HCT116 (cell line): ENCODE measurements at regions not wholly inside any gene's neighbourhood (a gene's known extent, or its start where the extent isn't known, plus 50 kb on each side); places are given as distances from the start of the nearest gene placed in this dataset.

Source experiments
- ATAC-seq: fragments of 200-7000 bp; cut with Tn5 transposase; 2 replicates; pipeline ENCODE4 v1.9.1; 2020; ENCODE audit warnings: mild to moderate bottlenecking, moderate library complexity
- BruUV-seq: library from RNA; stranded (reverse); fragments of 400-500 nt; replicated peaks from 2 replicates; lab custom pipeline; 2021; lab: Mats Ljungman, UMichigan
- CTCF ChIA-PET: fragments of 300-600 bp; sonication (Branson Sonifier 250); formaldehyde crosslinking; loops from one replicate; lab custom pipeline; 2021; ENCODE audit warnings: antibody characterized with exemption; lab: Charles Lee
- POLR2A ChIA-PET: fragments of 300-600, 350-600 bp; sonication (Branson Sonifier 250); formaldehyde crosslinking; loops from one replicate; lab custom pipeline; 2021; ENCODE audit warnings: antibody characterized with exemption; lab: Charles Lee
- RAD21 ChIA-PET, 2 experiments: fragments of 300-600 bp; sonication (Branson Sonifier 250); formaldehyde crosslinking; loops; one replicate each; lab custom pipeline; 2023; ENCODE audit warnings: low total read pairs in 2 of 2; ENCODE audit not compliant: uncharacterized antibody in 2 of 2, unreplicated experiment in 2 of 2, low non-redundant PET in 1 of 2; lab: Charles Lee
- DNase-seq: peaks from one replicate; pipeline ENCODE4 v3.0.0-alpha.2; 2010; ENCODE audit warnings: low read depth, low spot score
- H2AFZ ChIP-seq: fragments of 200-600 bp; shearing (Covaris generic), sonication (generic); 2 replicates; pipeline ENCODE4 v1.6.1; 2017; ENCODE audit warnings: low read depth, mixed run types, mixed read lengths, antibody characterized with exemption, low read length; ENCODE audit not compliant: poor library complexity, severe bottlenecking
- H3K27ac ChIP-seq: 2 replicates; pipeline ENCODE4 v1.5.1; 2012; ENCODE audit warnings: low read depth, low read length
- H3K27me3 ChIP-seq: fragments of 200-600 bp; sonication (generic); 2 replicates; pipeline ENCODE4 v1.6.1; 2016; ENCODE audit warnings: mixed run types, low read length, mixed read lengths; ENCODE audit not compliant: insufficient read depth
- H3K36me3 ChIP-seq, 2 experiments: fragments of 200-500 bp in 1 of 2; fragments of 200-600 bp in 1 of 2; sonication (Bioruptor generic) in 1 of 2; sonication (generic) in 1 of 2; 2 replicates each; pipeline versions ENCODE4 v1.5.1 to v1.6.1; 2014 to 2016; ENCODE audit warnings: low read length in 2 of 2, inconsistent platforms in 1 of 2, mixed read lengths in 1 of 2, mixed run types in 1 of 2; ENCODE audit not compliant: insufficient read depth in 2 of 2, control insufficient read depth in 1 of 2
- H3K4me1 ChIP-seq, 2 experiments: fragments of 200-600 bp in 1 of 2; sonication (generic) in 1 of 2; 2 replicates each; pipeline versions ENCODE4 v1.5.1 to v1.6.1; 2012 to 2017; ENCODE audit warnings: low read length in 2 of 2, inconsistent platforms in 1 of 2, mild to moderate bottlenecking in 1 of 2, mixed read lengths in 1 of 2, mixed run types in 1 of 2, moderate library complexity in 1 of 2; ENCODE audit not compliant: insufficient read depth in 2 of 2, control insufficient read depth in 1 of 2
- H3K4me2 ChIP-seq: fragments of 200-600 bp; sonication (generic); 2 replicates; pipeline ENCODE4 v1.6.1; 2017; ENCODE audit warnings: mixed run types, low read length, mixed read lengths
- H3K4me3 ChIP-seq, 2 experiments: fragments of 200-600 bp in 1 of 2; sonication (generic) in 1 of 2; replicated peaks in 1 of 2; 2 replicates each; pipeline ENCODE4 v1.5.1; 2011 to 2016; ENCODE audit warnings: low read length in 2 of 2, control low read depth in 1 of 2, low read depth in 1 of 2, mild to moderate bottlenecking in 1 of 2, mixed read lengths in 1 of 2, mixed run types in 1 of 2
- H3K79me2 ChIP-seq: fragments of 200-600 bp; sonication (generic); 2 replicates; pipeline ENCODE4 v1.6.1; 2017; ENCODE audit warnings: mild to moderate bottlenecking, mixed run types, low read length, moderate library complexity, mixed read lengths; ENCODE audit not compliant: insufficient read depth
- H3K9ac ChIP-seq: fragments of 200-600 bp; sonication (generic); 2 replicates; pipeline ENCODE4 v1.6.1; 2016; ENCODE audit warnings: low read length, mixed read lengths
- H3K9me2 ChIP-seq: fragments of 200-600 bp; sonication (generic), shearing (Covaris generic); 2 replicates; pipeline ENCODE4 v1.6.1; 2017; ENCODE audit warnings: mixed run types, mild to moderate bottlenecking, moderate library complexity; ENCODE audit not compliant: insufficient read depth
- H3K9me3 ChIP-seq, 2 experiments: fragments of 200-500 bp in 1 of 2; fragments of 200-600 bp in 1 of 2; sonication (Bioruptor generic) in 1 of 2; sonication (generic) in 1 of 2; 2 replicates each; pipeline ENCODE4 v1.6.1; 2014 to 2017; ENCODE audit warnings: low read length in 2 of 2, mixed read lengths in 2 of 2, inconsistent platforms in 1 of 2, low read depth in 1 of 2, mild to moderate bottlenecking in 1 of 2, mixed run types in 1 of 2, moderate library complexity in 1 of 2; ENCODE audit not compliant: control insufficient read depth in 1 of 2, insufficient read depth in 1 of 2
- H4K20me1 ChIP-seq: fragments of 200-600 bp; sonication (generic), shearing (Covaris generic); 2 replicates; pipeline ENCODE4 v1.6.1; 2017; ENCODE audit warnings: mixed run types, mild to moderate bottlenecking, moderate library complexity; ENCODE audit not compliant: insufficient read depth
- CBX3 ChIP-seq: IDR thresholded peaks from 2 replicates; pipeline ENCODE4 v1.6.1; 2012; ENCODE audit warnings: low read depth
- EGR1 ChIP-seq: IDR thresholded peaks from 2 replicates; pipeline ENCODE4 v1.6.1; 2012; ENCODE audit warnings: low read depth
- EZH2 ChIP-seq: fragments of 200-600 bp; sonication (generic); IDR thresholded peaks from 2 replicates; pipeline ENCODE4 v1.6.1; 2017; ENCODE audit warnings: antibody characterized with exemption, mixed run types
- EZH2phosphoT487 ChIP-seq: fragments of 200-600 bp; IDR thresholded peaks from 2 replicates; pipeline ENCODE4 v1.6.1; 2018; ENCODE audit warnings: antibody characterized with exemption, borderline replicate concordance
- FOSL1 ChIP-seq: IDR thresholded peaks from 2 replicates; pipeline ENCODE4 v1.6.1; 2012; ENCODE audit warnings: low read depth
- JUND ChIP-seq: IDR thresholded peaks from 2 replicates; pipeline ENCODE4 v1.6.1; 2012
- POLR2A ChIP-seq: IDR thresholded peaks from 2 replicates; pipeline ENCODE4 v1.7.0; 2011; ENCODE audit warnings: borderline replicate concordance; ENCODE audit not compliant: insufficient read depth, insufficient read length; ENCODE audit errors: extremely low read depth
- POLR2AphosphoS5 ChIP-seq: IDR thresholded peaks from 2 replicates; pipeline ENCODE4 v1.6.1; 2011; ENCODE audit warnings: mild to moderate bottlenecking, low read depth, low read length, moderate library complexity
- RAD21 ChIP-seq: IDR thresholded peaks from 2 replicates; pipeline ENCODE4 v1.6.1; 2012; ENCODE audit warnings: low read depth, mild to moderate bottlenecking
- SIN3A ChIP-seq: IDR thresholded peaks from 2 replicates; pipeline ENCODE4 v1.6.1; 2012; ENCODE audit warnings: low read depth
- SP1 ChIP-seq: IDR thresholded peaks from 2 replicates; pipeline ENCODE4 v1.6.1; 2012; ENCODE audit warnings: low read depth
- SRF ChIP-seq: IDR thresholded peaks from 2 replicates; pipeline ENCODE4 v1.6.1; 2012; ENCODE audit warnings: low read depth
- YY1 ChIP-seq: IDR thresholded peaks from 2 replicates; pipeline ENCODE4 v1.6.1; 2011; ENCODE audit warnings: low read length, low read depth, moderate library complexity, mild to moderate bottlenecking; ENCODE audit not compliant: insufficient replicate concordance; ENCODE audit errors: extremely low read depth
- ZFX ChIP-seq: fragments of 450-650 bp; IDR thresholded peaks from 2 replicates; pipeline ENCODE4 v1.6.1; 2017
- ZNF274 ChIP-seq: fragments of 200-500 bp; sonication (Bioruptor generic); IDR thresholded peaks from 2 replicates; pipeline ENCODE4 v1.6.1; 2014; ENCODE audit warnings: mild to moderate bottlenecking, low read depth, low read length, inconsistent platforms
- intact Hi-C: fragments of 100-400 bp; cut with micrococcal nuclease; formaldehyde crosslinking; loops from 2 replicates; pipeline ENCODE4 v1.10.0; 2022
- TF ChIP-seq, protein P1 (sequence below): IDR thresholded peaks from 2 replicates; pipeline ENCODE4 v1.6.1; 2012; ENCODE audit warnings: low read depth
- TF ChIP-seq, protein P2 (sequence below): IDR thresholded peaks from 2 replicates; pipeline ENCODE4 v1.6.1; 2012

- no peaks in the 10 kb centered on the region for H4K20me1 ChIP-seq
- H3K9me3 ChIP-seq = peaks cover 4 to 24% of the 10 kb centered on the region in 2 experiments; a peak in 2 of 4 replicates
- H2AFZ ChIP-seq = no peak overlapping the region
- intact Hi-C loops = no loop called here
- DNase-seq = no peak
- H3K9ac ChIP-seq = no peak overlapping the region
- ChIA-PET RAD21 (no interaction called here), CTCF (no interaction called here)
- H3K4me3 ChIP-seq = no peak overlapping the region
- no peak for TF ChIP-seq RAD21
- no peak for TF ChIP-seq JUND
- no peak for TF ChIP-seq ZNF274
- no peak for TF ChIP-seq CBX3
- TF ChIP-seq POLR2A = no peak
- no peak for TF ChIP-seq ZFX
- no peak for TF ChIP-seq POLR2AphosphoS5
- no peak for TF ChIP-seq FOSL1
- TF ChIP-seq EZH2 = no peak
- TF ChIP-seq YY1 = no peak
- no peak for TF ChIP-seq EGR1
- TF ChIP-seq, all 23 proteins: peak for 0
- ATAC-seq = no peak
- Histone ChIP-seq H3K9me2 (no peaks in the 10 kb centered on the region), H3K27ac (no peak overlapping the region), H3K36me3 (no peaks in the 10 kb centered on the region), H3K4me2 (no peak overlapping the region), H3K4me1 (no peaks in the 10 kb centered on the region), H3K27me3 (no peaks in the 10 kb centered on the region), H3K79me2 (no peaks in the 10 kb centered on the region)
- POLR2A ChIA-PET = no interaction called here
- no TSS peak for BruUV-seq
Measured at GRCh38 chr19:31611046-31611877, 262.0 kb upstream of the TSHZ3 start.

DNA sequence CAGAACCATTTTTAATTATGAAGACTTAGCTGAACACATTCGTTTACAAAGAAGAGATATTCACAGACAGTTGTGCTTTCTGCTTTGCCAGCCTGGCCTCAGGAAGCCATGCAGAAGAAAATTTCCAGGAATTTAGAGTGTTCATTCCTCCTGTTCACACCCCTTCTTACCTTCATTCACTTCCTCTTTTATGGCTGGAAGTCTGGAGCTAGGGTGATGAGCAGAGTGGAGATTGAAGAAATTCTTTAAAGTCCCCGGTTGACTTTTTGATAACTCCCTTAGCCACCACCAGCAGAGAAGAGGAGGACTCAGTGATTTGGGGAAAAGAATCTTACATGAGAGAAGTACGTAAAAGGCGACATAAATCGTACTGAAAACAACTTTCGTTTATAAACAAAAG, 263.6 kb upstream of the TSHZ3 start:
- H3K27me3 ChIP-seq = no peaks in the 10 kb centered on the region
- peaks cover 4 to 21% of the 10 kb centered on the region in 2 experiments; a peak in 2 of 4 replicates for H3K9me3 ChIP-seq
- H3K4me1 ChIP-seq = no peaks in the 10 kb centered on the region
- no peaks in the 10 kb centered on the region for H3K9me2 ChIP-seq
- H3K4me2 ChIP-seq = no peak overlapping the region
- H3K79me2 ChIP-seq = no peaks in the 10 kb centered on the region
- H3K9ac ChIP-seq = no peak overlapping the region
- intact Hi-C loops = no loop called here
- no TSS peak for BruUV-seq
- ATAC-seq (no peak), DNase-seq (no peak)
- ChIA-PET CTCF (no interaction called here), RAD21 (no interaction called here), POLR2A (no interaction called here)
- no peaks in the 10 kb centered on the region for H3K36me3 ChIP-seq
- H2AFZ ChIP-seq = no peak overlapping the region
- TF ChIP-seq YY1 (no peak), SP1 (no peak), SIN3A (no peak), EZH2phosphoT487 (no peak), JUND (no peak), EZH2 (no peak), SRF (no peak)
- TF ChIP-seq, protein P1, sequence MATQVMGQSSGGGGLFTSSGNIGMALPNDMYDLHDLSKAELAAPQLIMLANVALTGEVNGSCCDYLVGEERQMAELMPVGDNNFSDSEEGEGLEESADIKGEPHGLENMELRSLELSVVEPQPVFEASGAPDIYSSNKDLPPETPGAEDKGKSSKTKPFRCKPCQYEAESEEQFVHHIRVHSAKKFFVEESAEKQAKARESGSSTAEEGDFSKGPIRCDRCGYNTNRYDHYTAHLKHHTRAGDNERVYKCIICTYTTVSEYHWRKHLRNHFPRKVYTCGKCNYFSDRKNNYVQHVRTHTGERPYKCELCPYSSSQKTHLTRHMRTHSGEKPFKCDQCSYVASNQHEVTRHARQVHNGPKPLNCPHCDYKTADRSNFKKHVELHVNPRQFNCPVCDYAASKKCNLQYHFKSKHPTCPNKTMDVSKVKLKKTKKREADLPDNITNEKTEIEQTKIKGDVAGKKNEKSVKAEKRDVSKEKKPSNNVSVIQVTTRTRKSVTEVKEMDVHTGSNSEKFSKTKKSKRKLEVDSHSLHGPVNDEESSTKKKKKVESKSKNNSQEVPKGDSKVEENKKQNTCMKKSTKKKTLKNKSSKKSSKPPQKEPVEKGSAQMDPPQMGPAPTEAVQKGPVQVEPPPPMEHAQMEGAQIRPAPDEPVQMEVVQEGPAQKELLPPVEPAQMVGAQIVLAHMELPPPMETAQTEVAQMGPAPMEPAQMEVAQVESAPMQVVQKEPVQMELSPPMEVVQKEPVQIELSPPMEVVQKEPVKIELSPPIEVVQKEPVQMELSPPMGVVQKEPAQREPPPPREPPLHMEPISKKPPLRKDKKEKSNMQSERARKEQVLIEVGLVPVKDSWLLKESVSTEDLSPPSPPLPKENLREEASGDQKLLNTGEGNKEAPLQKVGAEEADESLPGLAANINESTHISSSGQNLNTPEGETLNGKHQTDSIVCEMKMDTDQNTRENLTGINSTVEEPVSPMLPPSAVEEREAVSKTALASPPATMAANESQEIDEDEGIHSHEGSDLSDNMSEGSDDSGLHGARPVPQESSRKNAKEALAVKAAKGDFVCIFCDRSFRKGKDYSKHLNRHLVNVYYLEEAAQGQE = no peak
- TF ChIP-seq, protein P2, sequence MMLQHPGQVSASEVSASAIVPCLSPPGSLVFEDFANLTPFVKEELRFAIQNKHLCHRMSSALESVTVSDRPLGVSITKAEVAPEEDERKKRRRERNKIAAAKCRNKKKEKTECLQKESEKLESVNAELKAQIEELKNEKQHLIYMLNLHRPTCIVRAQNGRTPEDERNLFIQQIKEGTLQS = no peak
- H3K27ac ChIP-seq = no peak overlapping the region
- H4K20me1 ChIP-seq = no peaks in the 10 kb centered on the region
- H3K4me3 ChIP-seq = no peak overlapping the region
